Epithelial cell of esophagus (primary cell): ENCODE measurements at regions not wholly inside any gene's neighbourhood (a gene's known extent, or its start where the extent isn't known, plus 50 kb on each side); places are given as distances from the start of the nearest gene placed in this dataset.

Experiments used
- DNase-seq: peaks from one replicate; pipeline ENCODE4 v3.0.0; 2010; ENCODE audit warnings: low read depth
- H3K4me3 ChIP-seq: 2 replicates; pipeline ENCODE4 v1.5.1; 2011; ENCODE audit warnings: mild to moderate bottlenecking, low read length, control low read depth
- TF ChIP-seq, protein P1 (sequence below): IDR thresholded peaks from 2 replicates; pipeline ENCODE4 v1.5.1; 2011; ENCODE audit warnings: low read depth, mild to moderate bottlenecking, low read length, control low read depth, inconsistent platforms; ENCODE audit not compliant: insufficient read depth; ENCODE audit errors: missing control alignments

DNA sequence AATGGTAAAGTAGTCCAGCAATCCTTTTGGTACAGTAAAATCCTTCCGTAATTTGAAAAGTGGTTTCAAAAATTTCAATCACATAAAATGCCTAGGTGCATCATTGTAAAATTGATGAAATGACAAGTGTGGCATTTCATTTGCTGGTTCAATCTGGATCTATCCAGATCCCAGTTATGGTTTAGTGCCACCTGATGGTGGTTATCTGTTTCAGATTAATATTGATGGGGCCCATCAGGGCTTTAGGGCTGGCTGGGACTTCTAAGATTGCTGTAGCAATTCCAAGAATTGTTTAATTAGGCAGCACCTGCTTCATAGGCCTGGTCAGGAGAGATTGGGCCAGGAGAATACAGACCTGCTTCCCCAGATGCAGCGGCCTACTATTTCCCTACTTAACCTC, 55.5 kb upstream of the PIK3C3 start:
- H3K4me3 ChIP-seq, result no peak overlapping the region
- TF ChIP-seq, protein P1, sequence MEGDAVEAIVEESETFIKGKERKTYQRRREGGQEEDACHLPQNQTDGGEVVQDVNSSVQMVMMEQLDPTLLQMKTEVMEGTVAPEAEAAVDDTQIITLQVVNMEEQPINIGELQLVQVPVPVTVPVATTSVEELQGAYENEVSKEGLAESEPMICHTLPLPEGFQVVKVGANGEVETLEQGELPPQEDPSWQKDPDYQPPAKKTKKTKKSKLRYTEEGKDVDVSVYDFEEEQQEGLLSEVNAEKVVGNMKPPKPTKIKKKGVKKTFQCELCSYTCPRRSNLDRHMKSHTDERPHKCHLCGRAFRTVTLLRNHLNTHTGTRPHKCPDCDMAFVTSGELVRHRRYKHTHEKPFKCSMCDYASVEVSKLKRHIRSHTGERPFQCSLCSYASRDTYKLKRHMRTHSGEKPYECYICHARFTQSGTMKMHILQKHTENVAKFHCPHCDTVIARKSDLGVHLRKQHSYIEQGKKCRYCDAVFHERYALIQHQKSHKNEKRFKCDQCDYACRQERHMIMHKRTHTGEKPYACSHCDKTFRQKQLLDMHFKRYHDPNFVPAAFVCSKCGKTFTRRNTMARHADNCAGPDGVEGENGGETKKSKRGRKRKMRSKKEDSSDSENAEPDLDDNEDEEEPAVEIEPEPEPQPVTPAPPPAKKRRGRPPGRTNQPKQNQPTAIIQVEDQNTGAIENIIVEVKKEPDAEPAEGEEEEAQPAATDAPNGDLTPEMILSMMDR, result peak; percentile 40
- peak; percentile 41 for DNase-seq

DNA sequence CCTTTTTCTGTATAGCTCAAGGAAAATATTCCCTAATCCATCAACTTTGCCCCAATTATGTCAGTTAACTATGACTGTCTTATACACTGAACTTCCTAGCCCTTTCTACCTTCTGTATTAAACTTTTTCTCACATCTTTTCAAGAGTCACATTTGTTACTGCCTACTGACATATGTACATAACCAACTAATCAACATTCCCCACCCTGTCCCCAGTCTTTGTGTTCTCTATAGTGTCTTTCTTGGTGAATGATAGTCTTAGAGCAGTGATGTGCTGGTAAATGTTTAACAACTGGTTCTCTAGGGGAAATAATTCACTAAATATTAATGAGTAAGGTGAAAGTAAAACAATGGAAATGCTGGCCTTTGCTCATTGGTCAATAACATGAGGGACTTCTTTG, 61.6 kb upstream of the PIK3C3 start:
- TF ChIP-seq, protein P1, result no peak
- H3K4me3 ChIP-seq, result no peak overlapping the region
- no peak for DNase-seq

DNA sequence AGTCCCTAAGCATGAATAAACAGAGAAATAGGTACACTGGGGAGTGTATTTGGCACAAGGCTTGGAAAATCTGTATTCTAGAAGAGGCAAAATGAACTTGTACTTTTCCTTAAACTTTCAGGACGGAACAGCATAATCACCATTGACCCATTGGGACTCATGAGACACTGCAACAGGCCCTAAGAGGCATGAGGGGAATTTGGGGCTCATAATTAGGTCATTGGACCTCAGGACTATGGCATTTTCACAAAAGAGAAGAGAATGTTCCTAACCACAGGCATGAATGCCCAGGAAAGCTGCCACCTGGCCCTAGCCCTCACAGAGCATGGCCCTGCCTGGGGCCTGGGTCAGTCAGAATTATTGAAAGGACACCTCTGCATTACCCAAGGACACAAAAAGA, 67.9 kb upstream of the PIK3C3 start:
- TF ChIP-seq, protein P1, result no peak
- DNase-seq, result no peak

DNA sequence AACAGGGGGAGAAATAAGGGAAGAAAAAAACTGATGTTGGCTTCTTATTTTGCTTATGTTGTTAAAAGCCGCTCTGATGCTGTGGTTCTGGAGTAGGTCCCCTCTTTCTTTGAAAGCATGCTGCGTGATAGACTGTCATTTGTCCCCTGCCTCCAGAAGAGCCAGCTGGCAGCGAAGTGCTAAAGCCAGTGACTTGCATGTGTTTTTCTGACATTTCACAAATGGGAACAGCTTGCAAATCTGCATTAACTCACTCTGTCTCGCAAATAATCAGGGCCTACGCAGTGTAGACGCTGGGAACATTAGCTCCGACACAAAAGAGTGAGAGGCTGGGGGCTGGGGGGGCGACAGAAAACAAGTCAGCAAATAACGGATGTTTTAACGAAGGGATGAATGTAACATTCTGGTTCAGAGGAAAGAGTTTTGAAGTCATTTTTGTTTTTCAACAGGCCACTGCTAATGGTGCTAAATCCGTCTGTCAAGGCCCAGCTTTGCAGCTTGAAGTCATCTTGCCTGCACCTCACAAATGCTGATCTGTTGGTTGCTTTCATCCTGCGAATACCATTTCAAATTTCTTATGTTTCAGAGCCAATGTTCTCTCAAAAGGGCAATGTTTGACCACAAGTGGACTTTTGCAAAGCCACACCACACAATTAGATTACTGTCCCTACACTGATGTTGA, 68.8 kb upstream of the PIK3C3 start:
- H3K4me3 ChIP-seq, result no peak overlapping the region
- no peak for DNase-seq
- TF ChIP-seq, protein P1, result no peak

More for the DNA sequence above, 67.9 kb upstream of the PIK3C3 start:
- H3K4me3 ChIP-seq, result no peak overlapping the region

DNA sequence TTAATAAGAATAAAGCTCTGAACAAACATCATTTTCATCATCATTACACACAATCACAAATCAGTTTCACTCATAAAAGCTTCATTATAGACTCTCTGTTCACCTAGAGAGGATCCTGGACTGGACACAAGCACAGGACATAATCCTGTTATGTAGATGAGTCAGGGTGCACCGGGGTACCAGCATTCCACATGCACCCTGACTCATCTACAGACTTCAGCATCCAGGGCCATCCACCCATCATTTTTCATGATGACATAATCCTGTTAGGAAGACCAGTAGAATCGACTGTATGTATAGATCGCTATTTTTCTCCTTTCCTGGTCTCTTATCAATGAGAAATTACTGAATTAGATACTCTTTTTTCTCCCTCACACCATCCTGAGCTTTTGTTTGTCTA, 73.7 kb upstream of the PIK3C3 start:
- TF ChIP-seq, protein P1, result no peak
- peak; percentile 81 for DNase-seq
- H3K4me3 ChIP-seq, result no peak overlapping the region

DNA sequence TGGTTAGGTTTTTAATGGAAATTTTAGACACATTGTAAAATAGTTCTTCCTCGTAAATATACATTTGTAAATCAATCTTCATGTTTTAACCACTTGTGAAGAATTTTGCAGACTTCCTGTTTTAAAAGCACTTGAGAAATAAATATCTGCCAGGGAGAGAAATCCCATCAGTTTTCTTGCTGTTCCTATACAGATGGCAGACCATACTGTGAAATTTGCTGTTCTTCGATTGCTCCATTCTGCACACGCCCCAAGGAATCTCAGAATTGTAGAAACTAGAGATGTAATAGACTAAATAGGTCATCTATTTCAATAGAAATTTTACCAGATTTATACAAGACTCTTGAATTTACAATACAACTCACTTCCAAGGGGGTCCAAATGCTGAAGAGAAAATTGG, 75.8 kb upstream of the PIK3C3 start:
- H3K4me3 ChIP-seq, result no peak overlapping the region
- TF ChIP-seq, protein P1, result no peak
- no peak for DNase-seq

DNA sequence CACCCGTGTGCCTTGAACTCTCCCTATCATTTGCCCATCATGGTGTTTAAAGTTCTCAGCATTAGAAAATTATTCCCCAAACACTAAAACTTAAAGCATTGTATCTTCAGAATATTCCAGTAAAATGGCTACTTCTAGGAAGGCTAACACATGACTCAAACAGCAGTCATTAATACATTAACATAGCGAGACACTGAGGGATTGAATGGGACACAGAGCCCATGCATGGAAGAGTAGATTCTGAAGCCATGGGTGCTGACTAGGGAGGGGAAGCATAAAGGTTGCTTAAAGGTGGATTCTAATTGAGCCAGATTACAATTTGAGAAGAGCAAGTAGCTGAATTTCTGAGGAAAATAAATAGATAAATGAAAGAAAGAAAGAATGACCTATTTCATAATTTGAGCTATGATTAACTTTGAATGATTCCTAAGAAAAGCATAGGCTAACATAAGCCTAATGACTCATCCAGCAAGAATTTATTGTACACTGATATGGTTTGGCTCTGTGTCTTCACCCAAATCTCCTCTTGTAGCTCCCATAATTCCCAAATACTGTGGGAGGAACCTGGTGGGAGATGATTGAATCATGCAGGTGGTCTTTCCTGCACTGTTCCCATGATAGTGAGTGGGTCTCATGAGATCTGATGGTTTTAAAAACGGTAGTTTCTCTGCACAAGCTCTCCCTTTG, 79.8 kb upstream of the PIK3C3 start:
- TF ChIP-seq, protein P1, result no peak
- peak; percentile 71 for DNase-seq
- no peak overlapping the region for H3K4me3 ChIP-seq
